Spleen (tissue), 11 donors: ENCODE measurements at regions not wholly inside any gene's neighbourhood (a gene's known extent, or its start where the extent isn't known, plus 50 kb on each side); places are given as distances from the start of the nearest gene placed in this dataset.

Experiments
- DNase-seq: peaks from one replicate; pipeline ENCODE4 v3.0.0-alpha.2; 2020
- H3K27ac ChIP-seq, 8 donors: fragments of 200-600 bp; sonication (generic) in 7 of 8; 1 replicate in 4 of 8; 2 replicates in 4 of 8; pipeline versions ENCODE4 v1.5.0 to v1.8.0; 2016 to 2021; ENCODE audit warnings: inconsistent platforms in 4 of 8, mild to moderate bottlenecking in 4 of 8, moderate library complexity in 1 of 8
- H3K27me3 ChIP-seq, 7 donors: fragments of 200-600 bp; sonication (generic) in 6 of 7; replicated peaks in 1 of 7; 1 replicate in 4 of 7; 2 replicates in 3 of 7; pipeline versions ENCODE4 v1.5.0 to v1.8.0; 2016 to 2021; ENCODE audit warnings: inconsistent platforms in 3 of 7, mild to moderate bottlenecking in 1 of 7
- H3K36me3 ChIP-seq, 6 donors: fragments of 200-600 bp; sonication (generic) in 5 of 6; 1 replicate in 4 of 6; 2 replicates in 2 of 6; pipeline versions ENCODE4 v1.5.0 to v1.8.0; 2016 to 2021; ENCODE audit warnings: inconsistent platforms in 2 of 6
- H3K4me1 ChIP-seq, 6 donors: fragments of 200-600 bp; sonication (generic) in 5 of 6; 1 replicate in 3 of 6; 2 replicates in 3 of 6; pipeline versions ENCODE4 v1.5.0 to v1.8.0; 2016 to 2021; ENCODE audit warnings: inconsistent platforms in 3 of 6
- H3K4me3 ChIP-seq, 8 donors: fragments of 200-600 bp; sonication (generic) in 7 of 8; 1 replicate in 4 of 8; 2 replicates in 4 of 8; pipeline versions ENCODE4 v1.5.0 to v1.8.0; 2016 to 2021; ENCODE audit warnings: inconsistent platforms in 4 of 8, mild to moderate bottlenecking in 4 of 8, moderate library complexity in 2 of 8
- H3K9me3 ChIP-seq, 8 donors: fragments of 200-600 bp; sonication (generic) in 7 of 8; 1 replicate in 4 of 8; 2 replicates in 4 of 8; pipeline versions ENCODE4 v1.5.0 to v1.8.0; 2016 to 2021; ENCODE audit warnings: inconsistent platforms in 4 of 8
- CTCF ChIP-seq, 11 experiments: fragments of 200-600 bp in 7 of 11; fragments of 450-650 bp in 4 of 11; sonication (generic) in 4 of 11; IDR thresholded peaks in 8 of 11; conservative IDR thresholded peaks in 3 of 11; 1 replicate in 7 of 11; 2 replicates in 4 of 11; pipeline versions ENCODE4 v1.4.0 to v1.8.0; 2016 to 2021; ENCODE audit warnings: antibody characterized with exemption in 11 of 11, inconsistent platforms in 4 of 11, mild to moderate bottlenecking in 1 of 11
- POLR2A ChIP-seq, 3 donors: fragments of 450-650 bp; IDR thresholded peaks; one replicate each; pipeline ENCODE4 v1.5.1; 2017; ENCODE audit warnings: antibody characterized with exemption in 3 of 3, mild to moderate bottlenecking in 1 of 3
- POLR2AphosphoS5 ChIP-seq, 3 donors: sonication (generic); formaldehyde crosslinking; IDR thresholded peaks; one replicate each; pipeline ENCODE4 v1.5.1; 2017; ENCODE audit warnings: antibody characterized with exemption in 3 of 3
- WGBS, 5 donors: extraction: QIAGEN DNeasy Blood & Tissue Kit in 3 of 5; methylation state at CpG; one replicate each; pipeline versions ENCODE4 v1.1.5 to v1.1.7; 2013 to 2018; 5-methylcytosine and 5-hydroxymethylcytosine counted together
- intact Hi-C: fragments of 100-400 bp; cut with DNase I; formaldehyde crosslinking; loops from one replicate; pipeline ENCODE4 v1.15.0; 2023; ENCODE audit warnings: low total_unique reads
- donor health status: healthy with polysubstance abuse.
- donor health status: DM: no; HTN: no; CAD: no; lungs with moderate emphysema.
- donor health status: DM: no; HTN: no; CAD: no.
- donor health status: Bipolar disorder and iron deficiency.
- donor health status: healthy.
- donor health status: DM: no; HTN: no; CAD: no.
- donor health status: DM: yes; HTN: yes; CAD: no.

GRCh38 chr6:140992678-140993077 lies 1140.0 kb upstream of the GJE1 start:
- TF ChIP-seq CTCF (IDR thresholded peaks at IDR 0.05 in 8 of 11, conservative IDR thresholded peaks at IDR 0.05 in 3 of 11) (no peak), POLR2AphosphoS5 (IDR thresholded peaks at IDR 0.05) (no peak), POLR2A (IDR thresholded peaks at IDR 0.05) (no peak)
- Histone ChIP-seq H3K27me3 (no peaks in the 10 kb centered on the region), H3K36me3 (no peaks in the 10 kb centered on the region), H3K4me3 (no peak overlapping the region), H3K9me3 (peaks cover 0 to 23% (median 14%) of the 10 kb centered on the region in 8 donors), H3K4me1 (no peaks in the 10 kb centered on the region), H3K27ac (no peak overlapping the region)
- no peak for DNase-seq
- WGBS, 5 donors = 74 to 85% (median 83%) methylated on average over 1 of the region's 1 CpG
- intact Hi-C loops = no loop called here

- no peak overlapping the region for H3K4me3 ChIP-seq
- no peaks in the 10 kb centered on the region for H3K36me3 ChIP-seq
- DNase-seq = no peak
- TF ChIP-seq POLR2A (IDR thresholded peaks at IDR 0.05) (no peak), CTCF (IDR thresholded peaks at IDR 0.05 in 8 of 11, conservative IDR thresholded peaks at IDR 0.05 in 3 of 11) (no peak), POLR2AphosphoS5 (IDR thresholded peaks at IDR 0.05) (no peak)
- intact Hi-C loops = no loop called here
- H3K4me1 ChIP-seq = no peaks in the 10 kb centered on the region
- no peaks in the 10 kb centered on the region for H3K27me3 ChIP-seq
- H3K9me3 ChIP-seq = peaks cover 0 to 16% (median 6%) of the 10 kb centered on the region in 8 donors
- H3K27ac ChIP-seq = no peak overlapping the region
Measured at GRCh38 chr6:140988780-140989179, 1143.9 kb upstream of the GJE1 start.

GRCh38 chr6:140987364-140988155 lies 1145.2 kb upstream of the GJE1 start:
- TF ChIP-seq CTCF (IDR thresholded peaks at IDR 0.05 in 8 of 11, conservative IDR thresholded peaks at IDR 0.05 in 3 of 11) = no peak
- no peak for TF ChIP-seq POLR2A (IDR thresholded peaks at IDR 0.05)
- TF ChIP-seq POLR2AphosphoS5 (IDR thresholded peaks at IDR 0.05) = no peak
- no peak overlapping the region for H3K4me3 ChIP-seq
- H3K27me3 ChIP-seq = no peaks in the 10 kb centered on the region
- 74 to 94% (median 81%) methylated on average over 2 of the region's 2 CpGs for whole genome bisulfite sequencing, 5 donors
- no peak for DNase-seq
- no peak overlapping the region for H3K27ac ChIP-seq
- intact Hi-C loops = no loop called here
- no peaks in the 10 kb centered on the region for H3K36me3 ChIP-seq
- peaks cover 0 to 7% (median 0%) of the 10 kb centered on the region in 8 donors for H3K9me3 ChIP-seq
- no peaks in the 10 kb centered on the region for H3K4me1 ChIP-seq

GRCh38 chr6:140985679-140986275 lies 1146.9 kb upstream of the GJE1 start:
- H3K27me3 ChIP-seq = no peaks in the 10 kb centered on the region
- intact Hi-C loops = no loop called here
- WGBS, 5 donors = 85 to 92% (median 87%) methylated on average over 2 of the region's 2 CpGs
- no peaks in the 10 kb centered on the region for H3K36me3 ChIP-seq
- H3K4me3 ChIP-seq = no peak overlapping the region
- no peak for TF ChIP-seq CTCF (IDR thresholded peaks at IDR 0.05 in 8 of 11, conservative IDR thresholded peaks at IDR 0.05 in 3 of 11)
- TF ChIP-seq POLR2A (IDR thresholded peaks at IDR 0.05) = no peak
- TF ChIP-seq POLR2AphosphoS5 (IDR thresholded peaks at IDR 0.05) = no peak
- no peak overlapping the region for H3K27ac ChIP-seq
- DNase-seq = no peak
- no peaks in the 10 kb centered on the region for H3K4me1 ChIP-seq
- peaks cover 0 to 7% (median 0%) of the 10 kb centered on the region in 8 donors for H3K9me3 ChIP-seq
